Heart left ventricle (tissue), 13 donors: ENCODE measurements at regions not wholly inside any gene's neighbourhood (a gene's known extent, or its start where the extent isn't known, plus 50 kb on each side); places are given as distances from the start of the nearest gene placed in this dataset.

ENCODE experiments used
- POLR2A ChIP-seq, 2 donors: fragments of 450-650 bp; IDR thresholded peaks; one replicate each; pipeline ENCODE4 v1.6.1; 2017; ENCODE audit warnings: antibody characterized with exemption in 2 of 2, mild to moderate bottlenecking in 2 of 2, moderate library complexity in 2 of 2
- TF ChIP-seq, protein P1 (sequence below), 12 donors: fragments of 200-600 bp; sonication (generic) in 4 of 12; IDR thresholded peaks; one replicate each; pipeline versions ENCODE4 v1.5.0 to v1.8.0; 2018 to 2022; ENCODE audit warnings: antibody characterized with exemption in 12 of 12, mild to moderate bottlenecking in 5 of 12
- donor health status: ischemic (EF 13 %, LVEDD 7.1; RV severe dilation, severe dysfunction).
- donor health status: DM: no; HTN: yes; CAD: no.
- donor health status: DM: no; HTN: no; CAD: no.
- donor health status: ischemic (EF 25% LVEDD 6.9; RV normal size, moderate dysfunction).
- donor health status: ischemic (EF 25% LVEDD 5.7; RV mildly dilated, moderate dysfunction).
- donor health status: ischemic (EF 35%, LVEDD 5.7; RV mildly dilated, moderate dysfunction).
- donor health status: nonischemic (EF 11% LVEDD 7.7; RV severe dilation, severe dysfunction).
- donor health status: DM: yes; HTN: yes; CAD: no.
- donor health status: PGD.
- donor health status: ischemic (EF 29% LVEDD 5.4; RV normal size, mild dysfunction).
- donor health status: nonischemic (EF 23%, LVEDD 6.1; RV moderate dilation, normal function).

DNA sequence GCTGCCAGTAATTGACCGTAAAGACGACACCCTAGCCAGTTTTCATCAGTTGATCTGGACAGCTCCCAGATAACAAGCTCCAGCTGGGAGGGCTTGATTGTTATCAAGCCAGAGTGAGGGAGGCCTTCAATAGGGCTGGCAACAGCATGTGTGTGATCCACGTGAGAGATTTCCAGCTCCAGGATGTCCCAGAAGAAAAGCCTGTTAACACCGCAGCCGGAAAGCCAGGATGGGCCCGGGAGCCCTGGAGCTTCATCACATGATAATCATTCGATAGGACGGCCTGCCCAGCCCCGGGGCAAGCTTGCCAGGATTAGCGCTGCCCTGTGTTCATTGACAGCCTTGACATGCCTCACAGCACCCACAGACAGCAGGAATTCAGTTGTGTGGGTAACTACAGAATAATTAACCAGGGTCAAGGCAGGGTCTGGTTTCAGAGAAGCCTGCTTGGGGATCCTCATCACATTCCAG is 182.5 kb downstream of the C1D start:
- TF ChIP-seq, protein P1, sequence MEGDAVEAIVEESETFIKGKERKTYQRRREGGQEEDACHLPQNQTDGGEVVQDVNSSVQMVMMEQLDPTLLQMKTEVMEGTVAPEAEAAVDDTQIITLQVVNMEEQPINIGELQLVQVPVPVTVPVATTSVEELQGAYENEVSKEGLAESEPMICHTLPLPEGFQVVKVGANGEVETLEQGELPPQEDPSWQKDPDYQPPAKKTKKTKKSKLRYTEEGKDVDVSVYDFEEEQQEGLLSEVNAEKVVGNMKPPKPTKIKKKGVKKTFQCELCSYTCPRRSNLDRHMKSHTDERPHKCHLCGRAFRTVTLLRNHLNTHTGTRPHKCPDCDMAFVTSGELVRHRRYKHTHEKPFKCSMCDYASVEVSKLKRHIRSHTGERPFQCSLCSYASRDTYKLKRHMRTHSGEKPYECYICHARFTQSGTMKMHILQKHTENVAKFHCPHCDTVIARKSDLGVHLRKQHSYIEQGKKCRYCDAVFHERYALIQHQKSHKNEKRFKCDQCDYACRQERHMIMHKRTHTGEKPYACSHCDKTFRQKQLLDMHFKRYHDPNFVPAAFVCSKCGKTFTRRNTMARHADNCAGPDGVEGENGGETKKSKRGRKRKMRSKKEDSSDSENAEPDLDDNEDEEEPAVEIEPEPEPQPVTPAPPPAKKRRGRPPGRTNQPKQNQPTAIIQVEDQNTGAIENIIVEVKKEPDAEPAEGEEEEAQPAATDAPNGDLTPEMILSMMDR (IDR thresholded peaks at IDR 0.05) = no peak
- no peak for TF ChIP-seq POLR2A (IDR thresholded peaks at IDR 0.05)
